Esophagus muscularis mucosa (tissue), 3 donors: ENCODE measurements at regions not wholly inside any gene's neighbourhood (a gene's known extent, or its start where the extent isn't known, plus 50 kb on each side); places are given as distances from the start of the nearest gene placed in this dataset.

Experiments used
- POLR2A ChIP-seq: fragments of 450-650 bp; IDR thresholded peaks from one replicate; pipeline ENCODE4 v1.6.1; 2017; ENCODE audit warnings: antibody characterized with exemption, moderate library complexity, mild to moderate bottlenecking, low read depth
- POLR2AphosphoS5 ChIP-seq, 2 donors: sonication (generic); formaldehyde crosslinking; IDR thresholded peaks; one replicate each; pipeline ENCODE4 v1.6.1; 2017; ENCODE audit warnings: antibody characterized with exemption in 2 of 2
- TF ChIP-seq, protein P1 (sequence below), 3 experiments: fragments of 200-600 bp in 2 of 3; fragments of 450-650 bp in 1 of 3; sonication (generic) in 2 of 3; IDR thresholded peaks; one replicate each; pipeline ENCODE4 v1.5.1; 2017 to 2019; ENCODE audit warnings: antibody characterized with exemption in 3 of 3, mild to moderate bottlenecking in 2 of 3, moderate library complexity in 1 of 3

DNA sequence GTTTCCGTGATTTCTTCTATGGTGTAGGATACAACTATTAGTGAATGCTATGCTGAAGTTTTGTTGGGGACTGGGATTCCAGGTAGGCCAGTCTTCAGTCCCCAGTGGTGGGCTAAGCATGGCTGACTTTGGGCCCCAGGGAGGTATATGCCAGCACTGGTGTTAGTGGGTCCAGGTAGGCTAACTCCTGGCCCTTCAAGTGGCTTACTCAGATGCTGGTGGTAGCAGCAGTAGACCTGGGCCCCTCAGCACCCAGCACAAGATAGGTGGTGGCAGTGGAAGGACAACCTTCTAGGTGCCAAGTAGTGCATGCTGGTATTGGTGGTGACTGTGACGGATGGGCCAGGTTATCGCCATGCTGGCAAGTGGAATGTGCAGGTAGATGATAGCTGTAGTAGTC lies 955.1 kb downstream of the TMTC2 start:
- no peak for TF ChIP-seq POLR2A
- TF ChIP-seq, protein P1, sequence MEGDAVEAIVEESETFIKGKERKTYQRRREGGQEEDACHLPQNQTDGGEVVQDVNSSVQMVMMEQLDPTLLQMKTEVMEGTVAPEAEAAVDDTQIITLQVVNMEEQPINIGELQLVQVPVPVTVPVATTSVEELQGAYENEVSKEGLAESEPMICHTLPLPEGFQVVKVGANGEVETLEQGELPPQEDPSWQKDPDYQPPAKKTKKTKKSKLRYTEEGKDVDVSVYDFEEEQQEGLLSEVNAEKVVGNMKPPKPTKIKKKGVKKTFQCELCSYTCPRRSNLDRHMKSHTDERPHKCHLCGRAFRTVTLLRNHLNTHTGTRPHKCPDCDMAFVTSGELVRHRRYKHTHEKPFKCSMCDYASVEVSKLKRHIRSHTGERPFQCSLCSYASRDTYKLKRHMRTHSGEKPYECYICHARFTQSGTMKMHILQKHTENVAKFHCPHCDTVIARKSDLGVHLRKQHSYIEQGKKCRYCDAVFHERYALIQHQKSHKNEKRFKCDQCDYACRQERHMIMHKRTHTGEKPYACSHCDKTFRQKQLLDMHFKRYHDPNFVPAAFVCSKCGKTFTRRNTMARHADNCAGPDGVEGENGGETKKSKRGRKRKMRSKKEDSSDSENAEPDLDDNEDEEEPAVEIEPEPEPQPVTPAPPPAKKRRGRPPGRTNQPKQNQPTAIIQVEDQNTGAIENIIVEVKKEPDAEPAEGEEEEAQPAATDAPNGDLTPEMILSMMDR (IDR thresholded peaks at IDR 0.05) = no peak
- no peak for TF ChIP-seq POLR2AphosphoS5 (IDR thresholded peaks at IDR 0.05)
